PFSK-1 (cell line): ENCODE measurements at regions not wholly inside any gene's neighbourhood (a gene's known extent, or its start where the extent isn't known, plus 50 kb on each side); places are given as distances from the start of the nearest gene placed in this dataset.

Experiments used
- FOXP2 ChIP-seq: optimal IDR thresholded peaks from 2 replicates; pipeline ENCODE3; 2011; ENCODE audit warnings: borderline replicate concordance, control low read depth, inconsistent platforms; ENCODE audit not compliant: insufficient read depth; ENCODE audit errors: extremely low read length, extremely low read depth
- POLR2AphosphoS5 ChIP-seq: IDR thresholded peaks from 2 replicates; pipeline ENCODE4 v1.6.1; 2012; ENCODE audit warnings: low read depth, mild to moderate bottlenecking, control low read depth, low read length, moderate library complexity
- SIN3A ChIP-seq: IDR thresholded peaks from 2 replicates; pipeline ENCODE4 v1.6.1; 2012; ENCODE audit warnings: mild to moderate bottlenecking, low read length, moderate library complexity, borderline replicate concordance; ENCODE audit not compliant: insufficient read depth
- TAF1 ChIP-seq: IDR thresholded peaks from 2 replicates; pipeline ENCODE4 v1.6.1; 2012; ENCODE audit warnings: low read length, control low read depth, borderline replicate concordance; ENCODE audit not compliant: insufficient read depth
- TF ChIP-seq, protein P1 (sequence below), 2 experiments: IDR thresholded peaks; 2 replicates each; pipeline versions ENCODE4 v1.6.1 to v1.8.0; 2011 to 2012; ENCODE audit warnings: low read depth in 2 of 2, low read length in 2 of 2, control low read depth in 1 of 2, inconsistent platforms in 1 of 2, mild to moderate bottlenecking in 1 of 2, moderate library complexity in 1 of 2; ENCODE audit not compliant: insufficient read depth in 1 of 2

DNA sequence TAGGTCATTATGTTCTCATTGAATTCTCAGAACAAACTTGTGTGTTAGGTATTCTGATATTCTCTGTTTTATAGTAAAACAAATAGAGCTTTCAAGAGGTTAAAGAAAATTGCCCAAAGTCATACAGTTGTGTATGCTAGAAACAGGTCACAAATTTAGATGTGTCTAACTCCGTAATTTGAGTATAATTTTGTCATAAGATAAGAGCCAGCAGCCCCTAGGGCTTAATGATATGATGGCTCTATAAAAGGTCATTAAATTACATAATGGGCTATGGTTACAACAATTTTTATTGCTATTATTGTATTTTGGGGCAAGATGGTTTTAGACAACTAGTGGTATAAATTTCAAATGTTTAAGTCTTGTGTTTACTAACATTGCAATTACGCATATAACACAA is 701.9 kb downstream of the LUZP2 start:
- TF ChIP-seq SIN3A (no peak), TAF1 (no peak), FOXP2 (no peak), POLR2AphosphoS5 (no peak)
- TF ChIP-seq, protein P1, sequence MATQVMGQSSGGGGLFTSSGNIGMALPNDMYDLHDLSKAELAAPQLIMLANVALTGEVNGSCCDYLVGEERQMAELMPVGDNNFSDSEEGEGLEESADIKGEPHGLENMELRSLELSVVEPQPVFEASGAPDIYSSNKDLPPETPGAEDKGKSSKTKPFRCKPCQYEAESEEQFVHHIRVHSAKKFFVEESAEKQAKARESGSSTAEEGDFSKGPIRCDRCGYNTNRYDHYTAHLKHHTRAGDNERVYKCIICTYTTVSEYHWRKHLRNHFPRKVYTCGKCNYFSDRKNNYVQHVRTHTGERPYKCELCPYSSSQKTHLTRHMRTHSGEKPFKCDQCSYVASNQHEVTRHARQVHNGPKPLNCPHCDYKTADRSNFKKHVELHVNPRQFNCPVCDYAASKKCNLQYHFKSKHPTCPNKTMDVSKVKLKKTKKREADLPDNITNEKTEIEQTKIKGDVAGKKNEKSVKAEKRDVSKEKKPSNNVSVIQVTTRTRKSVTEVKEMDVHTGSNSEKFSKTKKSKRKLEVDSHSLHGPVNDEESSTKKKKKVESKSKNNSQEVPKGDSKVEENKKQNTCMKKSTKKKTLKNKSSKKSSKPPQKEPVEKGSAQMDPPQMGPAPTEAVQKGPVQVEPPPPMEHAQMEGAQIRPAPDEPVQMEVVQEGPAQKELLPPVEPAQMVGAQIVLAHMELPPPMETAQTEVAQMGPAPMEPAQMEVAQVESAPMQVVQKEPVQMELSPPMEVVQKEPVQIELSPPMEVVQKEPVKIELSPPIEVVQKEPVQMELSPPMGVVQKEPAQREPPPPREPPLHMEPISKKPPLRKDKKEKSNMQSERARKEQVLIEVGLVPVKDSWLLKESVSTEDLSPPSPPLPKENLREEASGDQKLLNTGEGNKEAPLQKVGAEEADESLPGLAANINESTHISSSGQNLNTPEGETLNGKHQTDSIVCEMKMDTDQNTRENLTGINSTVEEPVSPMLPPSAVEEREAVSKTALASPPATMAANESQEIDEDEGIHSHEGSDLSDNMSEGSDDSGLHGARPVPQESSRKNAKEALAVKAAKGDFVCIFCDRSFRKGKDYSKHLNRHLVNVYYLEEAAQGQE (IDR thresholded peaks at IDR 0.05; ENCODE audit: insufficient read depth in 1 of 2, low read depth in 2 of 2, low read length in 2 of 2): no peak

DNA sequence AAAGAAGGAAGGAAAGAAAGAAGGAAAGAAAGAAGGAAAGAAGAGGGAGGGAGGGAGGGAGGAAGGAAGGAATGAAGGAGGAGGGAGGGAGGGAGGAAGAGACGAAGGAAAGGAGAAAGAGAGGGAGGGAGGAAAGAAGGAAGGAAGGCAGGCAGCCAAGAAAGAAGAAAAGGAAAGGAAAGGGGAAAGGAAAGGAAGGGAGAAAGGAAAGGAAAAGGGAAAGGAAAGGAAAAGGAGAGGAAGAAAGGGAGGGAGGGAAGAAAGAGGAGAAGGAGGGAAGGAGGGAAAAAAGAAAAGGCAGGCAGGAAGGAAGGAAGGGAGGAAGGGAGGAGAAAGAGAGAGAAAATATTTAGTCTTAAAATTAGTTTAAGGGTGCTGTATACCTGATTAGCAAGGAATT is 704.1 kb downstream of the LUZP2 start:
- TF ChIP-seq TAF1 (no peak), POLR2AphosphoS5 (no peak), FOXP2 (no peak)

DNA sequence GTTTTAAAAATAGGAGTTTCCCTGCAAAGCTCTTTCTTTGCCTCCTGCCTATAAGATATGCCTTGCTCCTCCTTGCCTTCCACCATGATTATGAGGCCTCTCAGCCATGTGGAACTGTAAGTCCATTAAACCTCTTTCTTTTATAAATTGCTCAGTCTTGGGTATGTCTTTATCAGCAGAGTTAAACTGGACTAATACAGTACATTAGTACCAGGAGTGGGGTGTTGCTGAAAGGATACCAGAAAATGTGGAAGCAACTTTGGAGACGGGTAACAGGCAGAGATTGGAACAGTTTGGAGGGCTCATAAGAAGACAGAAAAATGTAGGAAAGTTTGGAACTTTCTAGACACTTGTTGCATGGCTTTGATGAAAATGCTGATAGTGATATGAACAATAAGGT is 709.9 kb downstream of the LUZP2 start:
- TF ChIP-seq TAF1: no peak
- TF ChIP-seq FOXP2: no peak
- TF ChIP-seq POLR2AphosphoS5: no peak
- no peak for TF ChIP-seq SIN3A
- TF ChIP-seq, protein P1 (IDR thresholded peaks at IDR 0.05; ENCODE audit: insufficient read depth in 1 of 2, low read depth in 2 of 2, low read length in 2 of 2): no peak

DNA sequence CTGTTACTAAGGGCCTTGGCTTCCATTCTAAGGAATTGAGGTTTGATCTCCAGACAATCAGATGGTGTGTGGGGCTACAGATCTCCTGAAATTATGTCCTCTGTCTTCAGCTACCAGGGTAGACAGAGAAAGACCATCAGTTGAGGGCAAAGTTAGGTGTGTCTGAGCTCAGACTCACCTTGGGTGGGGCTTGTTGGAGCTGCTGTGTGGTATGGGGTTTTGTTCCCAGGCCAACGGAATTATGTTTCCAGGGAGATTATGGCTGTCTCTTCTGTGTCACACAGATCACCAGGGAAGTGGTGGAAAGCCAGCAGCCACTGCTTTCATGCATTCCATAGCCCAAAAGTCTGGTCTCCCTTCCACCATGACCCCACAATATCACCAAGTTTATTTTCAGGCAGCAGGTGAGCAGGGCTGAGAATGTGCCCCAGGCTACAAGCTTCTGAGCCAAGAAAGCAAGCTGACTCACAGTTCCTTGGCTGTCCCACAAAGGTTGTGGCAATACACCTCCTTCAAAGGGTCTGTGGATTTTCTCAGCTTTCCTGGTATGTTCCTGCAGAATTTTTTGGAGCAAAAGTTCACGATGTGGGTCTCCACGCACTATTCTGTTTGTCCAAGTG is 714.9 kb downstream of the LUZP2 start:
- no peak for TF ChIP-seq POLR2AphosphoS5
- no peak for TF ChIP-seq SIN3A
- TF ChIP-seq, protein P1 (IDR thresholded peaks at IDR 0.05; ENCODE audit: insufficient read depth in 1 of 2, low read depth in 2 of 2, low read length in 2 of 2): no peak
- TF ChIP-seq FOXP2: no peak
- no peak for TF ChIP-seq TAF1

DNA sequence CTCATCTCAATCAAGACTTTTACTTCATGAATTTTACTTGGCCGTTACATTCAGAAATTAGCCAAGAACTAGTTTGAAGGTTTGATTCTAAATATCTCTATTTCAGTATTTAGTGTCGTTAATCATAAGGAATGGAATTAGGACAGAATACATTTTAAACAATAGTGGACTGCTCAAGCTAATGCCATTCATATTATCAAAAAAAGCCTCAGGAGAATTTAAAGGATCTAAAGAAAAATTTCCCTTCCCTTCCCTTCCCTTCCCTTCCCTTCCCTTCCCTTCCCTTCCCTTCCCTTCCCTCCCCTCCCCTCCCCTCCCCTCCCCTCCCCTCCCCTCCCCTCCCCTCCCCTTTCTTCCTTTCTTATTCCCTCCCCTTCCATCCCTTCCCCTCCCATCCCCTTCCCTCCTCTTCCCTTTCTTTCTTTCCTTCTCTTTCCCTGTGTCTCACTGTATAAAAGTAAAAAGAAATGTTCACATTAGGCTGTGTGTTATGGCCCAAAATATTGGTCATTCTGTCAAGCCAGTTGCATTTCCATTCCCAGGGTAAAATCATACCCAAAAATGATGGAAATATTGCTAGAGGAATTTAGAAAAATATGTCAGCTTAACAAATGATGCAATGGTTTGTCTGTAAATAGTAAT is 717.8 kb downstream of the LUZP2 start:
- no peak for TF ChIP-seq FOXP2
- no peak for TF ChIP-seq SIN3A
- TF ChIP-seq POLR2AphosphoS5: no peak
- TF ChIP-seq, protein P1 (IDR thresholded peaks at IDR 0.05; ENCODE audit: insufficient read depth in 1 of 2, low read depth in 2 of 2, low read length in 2 of 2): no peak
- TF ChIP-seq TAF1: no peak
